Nephron (organoid): ENCODE measurements at regions not wholly inside any gene's neighbourhood (a gene's known extent, or its start where the extent isn't known, plus 50 kb on each side); places are given as distances from the start of the nearest gene placed in this dataset.

Experiments
- H3K27ac Mint-ChIP-seq, 3 experiments: 2 replicates each; pipeline ENCODE4 v1.8.0; 2020; ENCODE audit warnings: mixed read lengths in 3 of 3, mild to moderate bottlenecking in 2 of 3, moderate library complexity in 1 of 3
- H3K27me3 Mint-ChIP-seq: 2 replicates; pipeline ENCODE4 v1.8.0; 2021; ENCODE audit warnings: low read depth, mild to moderate bottlenecking, moderate library complexity, mixed read lengths
- H3K36me3 Mint-ChIP-seq: 2 replicates; pipeline ENCODE4 v1.8.0; 2020; ENCODE audit warnings: low read depth, mixed read lengths
- H3K4me1 Mint-ChIP-seq: 2 replicates; pipeline ENCODE4 v1.8.0; 2020; ENCODE audit warnings: mixed read lengths
- H3K4me3 Mint-ChIP-seq, 3 experiments: 2 replicates each; pipeline ENCODE4 v1.8.0; 2020; ENCODE audit warnings: mild to moderate bottlenecking in 3 of 3, mixed read lengths in 3 of 3, moderate library complexity in 2 of 3
- H3K9me3 Mint-ChIP-seq: 2 replicates; pipeline ENCODE4 v1.8.0; 2020; ENCODE audit warnings: mixed read lengths
- TF ChIP-seq, protein P1 (sequence below), 3 experiments: fragments of 200-600 bp; sonication (generic); IDR thresholded peaks; one replicate each; pipeline ENCODE4 v1.5.0; 2021; ENCODE audit warnings: antibody characterized with exemption in 3 of 3; ENCODE audit not compliant: unreplicated experiment in 3 of 3

GRCh38 chrX:45740291-45740690 lies 539.6 kb upstream of the DIPK2B start:
- Mint-ChIP-seq H3K9me3 (peaks cover 2% of the 10 kb centered on the region), H3K4me3 (no peak overlapping the region)

DNA sequence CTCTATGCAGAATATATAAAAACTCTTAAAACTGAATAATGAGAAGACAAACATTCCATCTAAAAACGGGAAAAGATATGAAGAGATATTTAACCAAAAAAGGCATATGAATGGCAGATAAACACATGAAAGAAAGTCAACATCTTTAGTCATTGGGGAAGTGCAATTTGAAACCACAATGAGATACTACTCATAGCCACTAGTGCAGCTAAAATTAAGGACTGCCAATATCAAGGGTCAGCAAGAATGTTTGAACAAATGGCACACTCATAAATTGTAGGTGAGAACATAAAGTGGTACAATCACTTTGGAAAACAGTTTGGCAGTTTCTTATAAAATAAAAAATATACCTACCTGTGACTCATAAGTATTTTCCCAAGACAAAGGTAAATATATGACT lies 534.9 kb upstream of the DIPK2B start:
- TF ChIP-seq, protein P1, sequence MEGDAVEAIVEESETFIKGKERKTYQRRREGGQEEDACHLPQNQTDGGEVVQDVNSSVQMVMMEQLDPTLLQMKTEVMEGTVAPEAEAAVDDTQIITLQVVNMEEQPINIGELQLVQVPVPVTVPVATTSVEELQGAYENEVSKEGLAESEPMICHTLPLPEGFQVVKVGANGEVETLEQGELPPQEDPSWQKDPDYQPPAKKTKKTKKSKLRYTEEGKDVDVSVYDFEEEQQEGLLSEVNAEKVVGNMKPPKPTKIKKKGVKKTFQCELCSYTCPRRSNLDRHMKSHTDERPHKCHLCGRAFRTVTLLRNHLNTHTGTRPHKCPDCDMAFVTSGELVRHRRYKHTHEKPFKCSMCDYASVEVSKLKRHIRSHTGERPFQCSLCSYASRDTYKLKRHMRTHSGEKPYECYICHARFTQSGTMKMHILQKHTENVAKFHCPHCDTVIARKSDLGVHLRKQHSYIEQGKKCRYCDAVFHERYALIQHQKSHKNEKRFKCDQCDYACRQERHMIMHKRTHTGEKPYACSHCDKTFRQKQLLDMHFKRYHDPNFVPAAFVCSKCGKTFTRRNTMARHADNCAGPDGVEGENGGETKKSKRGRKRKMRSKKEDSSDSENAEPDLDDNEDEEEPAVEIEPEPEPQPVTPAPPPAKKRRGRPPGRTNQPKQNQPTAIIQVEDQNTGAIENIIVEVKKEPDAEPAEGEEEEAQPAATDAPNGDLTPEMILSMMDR (IDR thresholded peaks at IDR 0.05; ENCODE audit: unreplicated experiment in 3 of 3), result no peak
- Mint-ChIP-seq H3K4me1 (no peaks in the 10 kb centered on the region), H3K36me3 (no peaks in the 10 kb centered on the region), H3K9me3 (peaks cover 12% of the 10 kb centered on the region), H3K27ac (no peak overlapping the region), H3K27me3 (no peaks in the 10 kb centered on the region), H3K4me3 (no peak overlapping the region)

More at GRCh38 chrX:45740291-45740690, 539.6 kb upstream of the DIPK2B start:
- TF ChIP-seq, protein P1 (IDR thresholded peaks at IDR 0.05; ENCODE audit: unreplicated experiment in 3 of 3), result no peak
- Mint-ChIP-seq H3K4me1 (no peaks in the 10 kb centered on the region), H3K27ac (no peak overlapping the region), H3K27me3 (no peaks in the 10 kb centered on the region), H3K36me3 (peaks cover 9% of the 10 kb centered on the region)

DNA sequence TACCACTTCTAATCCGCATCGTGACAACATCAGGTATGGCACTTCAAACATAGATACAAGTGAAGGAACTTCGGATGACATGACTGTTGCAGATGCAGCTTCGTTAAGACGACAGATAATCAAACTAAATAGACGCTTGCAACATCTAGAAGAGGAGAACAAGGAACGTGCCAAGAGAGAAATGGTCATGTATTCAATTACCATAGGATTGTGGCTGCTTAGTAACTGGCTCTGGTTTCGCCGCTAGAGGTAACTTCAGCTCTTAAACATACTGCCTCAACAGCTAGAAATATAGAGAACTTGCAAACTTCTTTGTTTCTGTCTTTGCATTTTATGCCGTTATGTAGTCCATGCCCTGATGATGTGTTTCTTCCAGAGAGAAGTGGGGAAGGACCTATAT lies 530.8 kb upstream of the DIPK2B start:
- Mint-ChIP-seq H3K4me3 (no peak overlapping the region), H3K27me3 (no peaks in the 10 kb centered on the region), H3K36me3 (no peaks in the 10 kb centered on the region), H3K9me3 (peaks cover 12% of the 10 kb centered on the region), H3K27ac (no peak overlapping the region), H3K4me1 (no peaks in the 10 kb centered on the region)
- TF ChIP-seq, protein P1 (IDR thresholded peaks at IDR 0.05; ENCODE audit: unreplicated experiment in 3 of 3), result no peak

- Mint-ChIP-seq H3K4me1 (no peaks in the 10 kb centered on the region), H3K27me3 (no peaks in the 10 kb centered on the region), H3K27ac (no peak overlapping the region), H3K4me3 (no peak overlapping the region), H3K36me3 (no peaks in the 10 kb centered on the region), H3K9me3 (peaks cover under 1% of the 10 kb centered on the region)
- TF ChIP-seq, protein P1 (IDR thresholded peaks at IDR 0.05; ENCODE audit: unreplicated experiment in 3 of 3), result no peak
Observed at GRCh38 chrX:45727761-45728160, 527.1 kb upstream of the DIPK2B start.

DNA sequence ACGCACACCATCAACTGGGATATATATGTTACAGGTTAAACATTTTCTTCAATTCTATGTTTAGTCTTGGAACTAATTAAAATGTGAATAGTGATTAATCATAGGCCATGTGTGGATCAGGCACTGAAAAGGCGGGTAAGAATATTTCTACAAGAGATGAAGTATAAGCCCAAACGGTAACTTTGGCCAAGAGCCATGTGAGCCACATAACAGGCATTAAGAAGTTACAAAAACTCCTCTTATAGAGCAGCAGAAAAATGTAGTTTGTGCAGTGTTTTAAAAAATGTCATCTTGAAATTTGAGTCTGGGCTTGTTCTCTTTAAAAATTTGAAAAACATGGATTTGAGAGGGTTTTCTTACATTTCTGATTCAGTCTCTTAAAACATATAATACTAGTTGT lies 521.8 kb upstream of the DIPK2B start:
- Mint-ChIP-seq H3K4me1 (no peaks in the 10 kb centered on the region), H3K9me3 (peaks cover 4% of the 10 kb centered on the region), H3K36me3 (no peaks in the 10 kb centered on the region), H3K4me3 (no peak overlapping the region), H3K27ac (no peak overlapping the region), H3K27me3 (no peaks in the 10 kb centered on the region)
- TF ChIP-seq, protein P1 (IDR thresholded peaks at IDR 0.05; ENCODE audit: unreplicated experiment in 3 of 3), result no peak

DNA sequence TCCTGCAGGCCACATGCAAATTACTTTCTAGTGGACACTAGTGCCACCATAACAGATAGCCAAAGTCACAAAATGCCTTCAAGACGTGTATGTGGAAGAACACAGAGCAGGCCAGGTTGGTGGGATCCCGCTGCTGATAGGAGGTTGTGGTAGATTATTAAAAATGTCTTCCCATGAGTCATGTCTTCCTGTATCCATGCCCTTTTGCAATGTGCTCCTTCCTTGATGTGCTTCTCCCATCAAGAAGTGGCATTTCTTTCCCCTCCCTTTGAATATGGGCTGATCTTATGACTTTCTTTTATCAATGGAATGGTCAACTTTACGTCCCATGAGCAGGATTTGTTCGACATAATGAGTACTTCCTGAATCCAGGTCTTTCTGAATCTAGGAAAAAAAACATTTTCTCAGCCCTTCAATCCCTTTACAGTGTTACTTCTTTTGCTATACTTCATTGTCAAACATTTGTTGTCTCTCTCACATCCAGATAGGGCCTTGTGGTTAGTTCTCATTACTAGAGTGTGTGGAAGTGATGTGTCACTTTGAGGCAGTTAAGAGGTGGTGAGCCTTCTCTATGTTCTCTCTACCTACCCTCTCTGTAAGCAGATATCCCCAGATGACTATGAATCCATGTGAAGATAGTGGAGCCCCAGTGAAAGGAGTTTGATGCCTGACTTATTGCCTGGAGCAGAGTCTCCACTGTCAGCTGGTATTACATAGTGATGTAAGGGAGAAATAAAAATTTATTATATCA lies 519.2 kb upstream of the DIPK2B start:
- TF ChIP-seq, protein P1 (IDR thresholded peaks at IDR 0.05; ENCODE audit: unreplicated experiment in 3 of 3), result no peak
- no peak overlapping the region for H3K4me3 Mint-ChIP-seq
- H3K27ac Mint-ChIP-seq, result no peak overlapping the region
- H3K9me3 Mint-ChIP-seq, result peaks cover 7% of the 10 kb centered on the region
- H3K27me3 Mint-ChIP-seq, result no peaks in the 10 kb centered on the region
- no peaks in the 10 kb centered on the region for H3K4me1 Mint-ChIP-seq
- H3K36me3 Mint-ChIP-seq, result no peaks in the 10 kb centered on the region
